GM19467 (cell line): ENCODE measurements at regions not wholly inside any gene's neighbourhood (a gene's known extent, or its start where the extent isn't known, plus 50 kb on each side); places are given as distances from the start of the nearest gene placed in this dataset.
"Not testable (repeated sequence)": the region's sequence is repeated elsewhere in the genome, so short reads cannot be mapped to it uniquely, and the experiment has no call there.

Experiments
- ATAC-seq: cut with Tn5 transposase; IDR thresholded peaks from one replicate; pipeline ENCODE4 v1.9.1; 2021; ENCODE audit warnings: mild to moderate bottlenecking, moderate library complexity; ENCODE audit not compliant: unreplicated experiment

GRCh38 chr7:130942211-130942964 is 208.4 kb upstream of the KLF14 start:
- ATAC-seq = no peak

GRCh38 chr7:130943336-130943901 is 209.4 kb upstream of the KLF14 start:
- no peak for ATAC-seq

- ATAC-seq = no peak
These were observed 210.0 kb upstream of the KLF14 start for GRCh38 chr7:130943981-130944380.

- ATAC-seq = no peak
These were observed 211.0 kb upstream of the KLF14 start for GRCh38 chr7:130944997-130945396.

- no peak for ATAC-seq
These were observed 211.4 kb upstream of the KLF14 start for GRCh38 chr7:130945411-130945811.

GRCh38 chr7:130946114-130946513 is 212.1 kb upstream of the KLF14 start:
- ATAC-seq = no peak

- no peak for ATAC-seq
These were observed 214.0 kb upstream of the KLF14 start for GRCh38 chr7:130947792-130948580.

GRCh38 chr7:130948822-130949221 is 214.8 kb upstream of the KLF14 start:
- ATAC-seq = no peak

GRCh38 chr7:130949550-130949949 is 215.5 kb upstream of the KLF14 start:
- ATAC-seq = no peak

GRCh38 chr7:130950054-130950453 is 216.0 kb upstream of the KLF14 start:
- ATAC-seq = no peak

- no peak for ATAC-seq
These were observed 216.7 kb upstream of the KLF14 start for GRCh38 chr7:130950741-130951140.

GRCh38 chr7:130951303-130951975 is 217.4 kb upstream of the KLF14 start:
- no peak for ATAC-seq

- ATAC-seq = no peak
These were observed 218.2 kb upstream of the KLF14 start for GRCh38 chr7:130951976-130952876.

GRCh38 chr7:130953196-130953595 is 219.2 kb upstream of the KLF14 start:
- ATAC-seq = no peak

GRCh38 chr7:130954918-130955564 is 221.0 kb upstream of the KLF14 start:
- no peak for ATAC-seq

- ATAC-seq = no peak
These were observed 221.5 kb upstream of the KLF14 start for GRCh38 chr7:130955565-130955919.

GRCh38 chr7:130956417-130957136 is 222.6 kb upstream of the KLF14 start:
- no peak for ATAC-seq

- no peak for ATAC-seq
These were observed 223.1 kb upstream of the KLF14 start for GRCh38 chr7:130957137-130957513.

GRCh38 chr7:130957722-130958435 is 223.9 kb upstream of the KLF14 start:
- ATAC-seq = not testable (repeated sequence)
